Inferior parietal cortex (tissue), 1 donor: ENCODE measurements at regions not wholly inside any gene's neighbourhood (a gene's known extent, or its start where the extent isn't known, plus 50 kb on each side); places are given as distances from the start of the nearest gene placed in this dataset.
"Not testable (repeated sequence)": the region's sequence is repeated elsewhere in the genome, so short reads cannot be mapped to it uniquely, and the experiment has no call there.

Source experiments
- DNase-seq: peaks from one replicate; pipeline ENCODE4 v3.0.0-alpha.2; 2016; ENCODE audit errors: extremely low spot score

DNA sequence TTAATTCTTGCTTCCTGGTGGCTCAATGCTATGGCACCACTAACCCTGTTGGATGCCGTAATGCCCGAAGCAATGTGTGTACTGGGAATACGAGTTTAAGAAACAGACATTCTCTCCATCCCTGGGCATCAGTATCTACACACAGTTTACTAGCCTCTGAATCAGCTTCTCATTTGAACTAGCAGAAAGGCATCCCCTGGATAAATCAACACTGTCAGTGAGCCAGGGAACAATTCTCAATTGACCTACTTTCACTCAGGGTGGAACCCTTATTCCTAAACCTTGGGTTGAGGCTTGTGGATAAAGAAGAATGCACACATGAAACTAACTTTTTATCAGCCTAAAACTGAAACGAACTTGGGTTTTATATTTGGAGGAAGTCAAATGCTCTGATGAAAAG, 331.0 kb downstream of the GADD45G start:
- no peak for DNase-seq

DNA sequence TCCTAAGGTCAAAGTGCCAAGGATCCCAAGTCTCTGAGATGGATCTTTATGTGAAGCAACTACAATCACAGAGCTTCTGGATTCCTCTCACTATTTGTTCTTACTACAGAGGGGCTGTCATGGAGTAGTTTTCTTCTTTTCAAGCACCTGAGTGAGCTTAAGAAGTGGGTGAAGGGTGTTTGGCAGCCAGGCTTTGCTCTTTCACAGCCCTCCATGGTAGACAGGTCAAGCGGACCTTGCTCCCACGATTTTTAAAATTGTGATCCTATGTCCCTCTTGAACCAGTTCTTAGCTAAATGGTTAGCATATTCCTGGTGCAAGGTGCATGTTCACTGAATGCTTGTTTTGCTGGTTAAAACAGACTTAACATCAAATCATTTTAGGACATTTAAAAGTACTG, 332.2 kb downstream of the GADD45G start:
- DNase-seq: no peak

DNA sequence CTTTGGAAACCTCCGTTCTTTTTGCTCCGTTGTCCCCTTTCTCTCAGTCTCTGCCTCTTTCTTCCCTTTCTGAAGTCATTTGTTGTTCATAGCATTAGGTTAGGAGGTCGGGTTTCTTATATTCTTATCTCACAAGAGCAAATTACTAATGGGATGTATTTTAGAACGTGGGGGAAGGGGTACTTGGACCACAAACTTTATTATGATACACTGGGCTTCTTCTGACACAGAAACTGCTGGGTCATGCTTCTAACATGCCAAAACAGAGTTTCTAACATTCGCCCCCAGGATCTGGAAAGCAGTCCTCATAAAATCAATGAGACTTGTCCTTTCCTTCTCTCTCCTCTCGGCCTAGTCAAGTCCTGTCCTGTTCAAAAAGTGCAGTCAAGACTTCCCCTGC, 334.4 kb downstream of the GADD45G start:
- DNase-seq: no peak

DNA sequence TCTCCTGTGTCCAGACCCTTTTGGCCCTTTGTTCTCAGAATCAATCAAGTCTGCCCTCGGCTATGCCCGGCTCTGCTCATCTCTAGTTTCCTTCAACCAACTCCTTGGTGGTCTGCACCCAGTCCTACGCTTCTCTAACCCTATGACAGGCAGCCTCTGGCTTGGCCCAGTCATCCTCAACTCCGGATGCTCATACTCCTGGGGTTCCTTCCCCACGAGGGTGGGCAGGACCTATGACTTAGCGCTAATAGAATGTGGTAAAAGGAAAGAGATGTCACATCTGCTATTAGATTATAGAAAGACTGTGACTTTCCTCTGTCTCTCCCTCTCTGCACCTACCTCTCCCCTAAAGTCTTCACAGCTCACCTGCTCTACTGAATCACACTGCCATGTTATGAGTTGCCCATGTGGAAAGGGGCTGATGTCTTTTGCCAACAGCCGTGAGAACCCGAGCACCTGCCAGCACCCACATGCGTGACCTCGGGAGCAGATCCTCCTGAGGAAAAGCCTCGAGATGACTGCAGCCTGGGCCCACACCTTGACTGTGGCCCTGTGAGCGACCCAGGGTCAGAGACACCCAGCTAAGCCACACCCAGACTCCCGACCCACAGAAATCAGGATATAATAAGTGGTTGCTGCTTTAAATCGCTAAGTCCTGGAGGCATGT, 334.9 kb downstream of the GADD45G start:
- DNase-seq: no peak

DNA sequence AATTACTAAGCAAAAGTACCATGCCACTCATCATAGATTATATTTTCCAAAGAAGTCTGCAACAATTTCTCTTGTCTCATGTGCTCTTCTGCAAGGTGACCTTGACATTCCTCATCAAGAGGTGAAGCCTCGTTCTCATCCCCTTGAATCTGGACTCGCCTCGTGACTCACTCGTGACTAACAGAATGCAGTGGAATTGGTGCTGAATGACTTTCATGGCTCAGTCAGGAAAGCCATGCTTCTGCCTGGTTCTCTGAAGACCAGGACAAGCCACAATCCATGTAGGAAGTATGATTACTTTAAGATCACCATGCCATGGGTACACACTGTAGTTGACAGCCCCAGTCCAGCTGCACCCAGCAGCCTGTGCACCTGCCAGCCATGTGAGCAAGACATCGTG, 335.8 kb downstream of the GADD45G start:
- DNase-seq: no peak

DNA sequence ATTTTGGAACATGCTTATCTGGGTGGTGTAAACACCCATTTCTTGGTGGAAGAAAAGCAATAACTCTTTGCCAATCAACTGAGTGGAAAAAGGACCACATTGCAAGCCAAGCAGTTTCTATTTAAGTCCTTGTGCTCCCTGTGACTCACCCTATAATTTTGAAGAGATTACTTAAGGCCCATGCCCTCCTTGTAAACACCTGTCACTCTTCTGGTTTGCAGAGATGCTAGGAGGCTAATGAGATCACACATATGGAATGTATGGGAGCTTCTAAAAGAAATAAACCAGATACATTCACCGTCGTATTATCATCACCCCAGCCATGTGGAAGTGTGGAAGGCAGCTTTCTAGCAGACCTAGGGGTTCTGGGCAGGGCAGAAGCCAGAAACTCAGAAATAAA, 337.1 kb downstream of the GADD45G start:
- DNase-seq: no peak

DNA sequence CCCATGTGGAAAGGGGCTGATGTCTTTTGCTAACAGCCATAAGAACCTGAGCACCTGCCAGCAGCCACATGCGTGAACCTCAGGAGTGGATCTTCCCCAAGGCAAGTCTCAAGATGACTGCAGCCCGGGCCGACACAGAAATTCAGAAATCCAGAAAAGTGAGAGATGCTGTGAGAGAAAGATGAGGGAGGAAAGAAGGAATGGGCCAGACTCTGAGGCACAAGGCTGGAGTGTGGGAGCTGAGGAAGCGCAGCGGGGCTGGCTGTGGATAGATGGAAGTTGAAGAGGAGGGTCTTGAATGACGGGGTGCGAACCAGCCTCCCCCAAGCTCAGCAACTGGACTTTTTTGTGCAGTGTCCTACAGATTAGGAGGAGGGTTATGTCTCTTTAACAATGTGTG, 337.8 kb downstream of the GADD45G start:
- DNase-seq: no peak

DNA sequence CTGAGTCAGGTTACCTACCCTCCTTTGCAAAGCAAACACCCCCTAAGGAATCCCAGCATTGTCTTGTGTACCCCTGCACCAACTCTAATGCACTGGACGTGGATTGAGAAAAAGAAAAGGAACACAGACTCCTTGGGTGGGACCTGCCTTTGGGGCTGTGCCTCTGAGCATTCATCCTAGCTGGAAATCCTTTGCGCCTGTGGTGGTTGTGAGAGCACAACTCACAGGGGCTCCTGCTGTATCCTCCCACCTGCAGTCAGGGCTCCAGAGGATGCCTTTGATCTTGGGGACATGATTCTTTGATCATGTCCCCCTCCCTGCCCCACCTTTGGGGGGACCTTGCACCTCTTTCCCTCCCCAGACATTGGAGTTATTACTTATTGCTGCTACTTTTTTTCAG, 338.5 kb downstream of the GADD45G start:
- DNase-seq: no peak

DNA sequence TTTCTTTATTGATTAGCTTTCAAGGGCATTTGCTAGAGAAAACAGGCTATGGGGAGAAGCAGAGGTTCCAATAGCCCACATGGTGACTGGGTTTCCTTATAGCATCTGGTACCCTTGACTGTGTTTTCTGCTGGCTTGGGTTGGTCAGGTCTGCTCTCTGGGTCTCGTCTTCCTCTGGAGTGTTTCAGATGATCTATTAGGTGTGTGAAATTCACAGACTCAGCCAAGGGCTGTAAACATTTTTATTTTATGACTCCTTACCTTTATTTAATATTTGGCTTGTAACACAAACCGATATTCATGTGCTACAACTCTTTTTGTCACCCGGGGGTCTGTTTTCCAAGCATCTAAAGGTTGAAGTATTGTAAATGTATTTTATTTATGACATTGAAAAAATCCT, 338.9 kb downstream of the GADD45G start:
- DNase-seq: no peak

DNA sequence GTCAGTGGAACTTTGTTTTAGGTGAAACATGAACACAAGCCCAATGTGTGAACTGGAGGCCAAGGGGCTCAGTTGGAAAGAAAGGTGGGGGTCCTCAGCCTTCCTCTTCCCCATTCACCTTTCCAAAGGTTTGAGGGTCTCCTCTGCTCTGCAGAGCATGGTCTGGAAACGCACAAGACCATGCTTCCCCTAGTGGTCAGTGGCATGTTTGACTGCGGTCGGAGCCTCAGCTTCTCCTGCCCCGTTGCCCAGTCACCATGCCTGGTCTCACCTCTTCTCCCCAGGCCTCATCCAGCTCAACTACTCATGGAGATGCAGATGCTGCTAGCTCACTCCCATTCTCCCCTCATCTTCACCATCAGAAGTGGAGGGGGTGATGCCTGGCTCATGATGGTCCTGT, 340.3 kb downstream of the GADD45G start:
- no peak for DNase-seq

DNA sequence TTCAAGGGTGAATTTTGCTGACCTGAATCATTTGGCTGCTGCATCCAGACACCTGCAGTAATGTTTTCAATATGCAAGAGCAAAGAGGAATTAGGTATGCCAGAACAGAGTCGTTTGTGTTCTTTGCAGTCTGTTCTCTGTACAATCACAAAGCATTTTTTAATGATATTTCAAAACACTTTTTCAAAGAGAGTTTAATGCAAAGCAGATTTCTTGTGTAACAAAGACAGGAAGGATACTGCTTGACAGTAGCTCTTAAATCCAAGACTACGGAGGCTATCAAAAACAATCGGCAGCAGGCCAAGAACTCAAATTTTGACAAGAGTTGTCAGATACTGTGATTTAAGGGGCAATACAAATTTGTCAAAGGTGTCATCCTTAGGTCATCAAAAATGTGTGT, 341.9 kb downstream of the GADD45G start:
- DNase-seq: no peak

DNA sequence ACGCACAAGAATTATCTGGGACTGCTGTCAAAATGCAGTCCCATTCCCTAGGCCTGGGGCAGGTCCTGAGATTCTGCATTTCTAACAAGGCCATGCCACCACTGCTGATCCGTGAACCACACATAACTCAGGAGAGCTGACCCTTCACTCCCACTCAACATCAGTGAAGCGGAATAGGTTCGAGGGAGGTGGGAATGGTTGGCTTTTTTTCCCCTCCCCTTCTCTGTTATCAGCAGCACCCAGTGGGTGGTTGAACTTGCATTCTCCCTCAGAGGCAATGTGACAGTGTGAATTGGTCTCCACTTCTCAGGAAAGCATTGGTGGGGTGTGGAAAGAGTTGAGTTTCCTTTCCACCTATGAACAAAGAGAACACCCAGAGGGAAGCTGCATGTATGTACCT, 344.3 kb downstream of the GADD45G start:
- no peak for DNase-seq

DNA sequence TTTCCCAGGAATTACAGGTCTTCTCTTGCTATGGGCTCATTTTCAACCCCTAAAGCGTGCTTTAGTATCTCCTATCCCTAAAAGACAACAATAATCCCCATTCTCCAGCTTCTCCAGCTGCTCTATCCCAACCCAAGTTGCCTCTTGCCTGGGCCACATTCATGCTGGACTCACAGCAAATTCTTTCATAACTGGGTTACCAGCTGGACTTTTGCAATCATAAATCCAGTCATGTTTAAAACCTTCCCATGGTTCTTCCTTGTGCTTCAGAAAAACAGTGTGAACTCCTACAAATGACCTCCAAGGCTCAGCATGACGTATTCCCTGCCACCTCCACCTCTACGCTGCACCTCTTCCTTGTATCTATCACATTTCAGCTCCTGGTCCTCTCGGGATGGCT, 346.9 kb downstream of the GADD45G start:
- no peak for DNase-seq

DNA sequence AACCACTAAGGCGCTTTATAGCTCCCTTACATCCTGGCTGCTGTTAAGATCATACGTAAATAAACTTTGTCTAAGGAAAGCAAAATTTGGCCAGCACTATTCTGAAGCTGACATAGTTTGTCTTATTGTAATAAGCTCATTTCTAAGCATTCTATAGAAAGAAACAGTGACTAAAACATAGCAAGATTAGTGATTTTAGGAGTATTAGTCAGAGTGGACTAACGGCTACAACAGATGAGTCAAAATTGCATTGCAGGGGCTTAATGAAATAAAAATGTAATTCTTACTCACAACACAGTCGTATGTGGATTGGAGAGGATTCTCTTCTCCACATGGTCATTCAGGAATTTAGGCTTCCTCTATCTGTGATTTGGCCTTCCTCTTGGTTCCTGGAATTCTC, 347.6 kb downstream of the GADD45G start:
- no peak for DNase-seq

DNA sequence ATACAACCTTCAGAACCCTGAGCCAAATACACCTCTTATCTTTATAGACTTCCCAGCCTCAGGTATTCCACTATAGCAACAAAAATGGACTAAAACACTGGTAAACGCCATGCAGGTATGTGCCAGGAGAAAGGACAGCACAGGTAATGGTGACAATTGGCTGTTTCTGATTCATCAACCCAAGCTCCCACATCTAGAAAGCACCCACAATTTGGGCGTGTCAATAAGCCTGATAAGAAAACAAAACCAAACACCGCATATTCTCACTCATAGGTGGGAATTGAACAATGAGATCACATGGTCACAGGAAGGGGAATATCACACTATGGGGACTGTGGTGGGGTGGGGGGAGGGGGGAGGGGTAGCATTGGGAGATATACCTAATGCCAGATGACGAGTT, 348.5 kb downstream of the GADD45G start:
- DNase-seq: not testable (repeated sequence)

DNA sequence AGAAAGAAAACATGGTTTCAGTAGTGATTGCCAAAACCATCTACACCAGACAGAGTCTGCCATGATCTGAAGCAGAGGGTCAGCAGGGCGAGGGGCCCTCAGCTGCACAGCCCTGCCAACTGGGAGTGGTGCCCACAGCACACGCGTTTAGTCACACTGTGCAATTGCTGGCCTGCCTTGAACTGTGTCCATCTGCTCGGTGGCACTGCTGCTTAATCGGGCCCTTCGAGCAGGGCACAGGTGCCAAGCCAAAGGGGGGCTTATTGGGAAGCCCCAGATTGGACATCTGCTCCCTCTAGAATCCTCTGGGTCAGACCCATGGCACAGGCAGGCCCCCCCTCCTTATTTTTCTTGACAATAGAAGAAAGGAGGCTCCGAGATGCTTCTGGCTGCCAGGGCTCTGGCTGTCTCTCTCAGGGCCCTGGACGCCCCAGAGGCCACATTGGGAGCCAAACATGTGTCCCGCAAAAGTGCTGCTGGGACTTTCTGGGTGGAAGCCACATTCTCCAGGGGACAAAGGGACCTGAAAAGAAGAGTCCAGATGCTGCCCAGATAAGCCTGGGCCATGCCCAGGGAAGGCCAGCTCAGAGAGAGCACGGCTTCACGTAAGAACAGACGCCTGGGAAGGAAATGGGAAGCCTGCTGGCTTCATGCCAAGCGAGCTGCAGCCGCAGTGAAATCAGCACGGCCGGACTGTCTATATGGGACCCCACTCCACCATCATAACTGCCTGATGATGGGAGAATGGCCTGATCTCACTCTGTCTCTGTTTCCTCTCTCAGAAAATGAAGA, 349.2 kb downstream of the GADD45G start:
- no peak for DNase-seq

DNA sequence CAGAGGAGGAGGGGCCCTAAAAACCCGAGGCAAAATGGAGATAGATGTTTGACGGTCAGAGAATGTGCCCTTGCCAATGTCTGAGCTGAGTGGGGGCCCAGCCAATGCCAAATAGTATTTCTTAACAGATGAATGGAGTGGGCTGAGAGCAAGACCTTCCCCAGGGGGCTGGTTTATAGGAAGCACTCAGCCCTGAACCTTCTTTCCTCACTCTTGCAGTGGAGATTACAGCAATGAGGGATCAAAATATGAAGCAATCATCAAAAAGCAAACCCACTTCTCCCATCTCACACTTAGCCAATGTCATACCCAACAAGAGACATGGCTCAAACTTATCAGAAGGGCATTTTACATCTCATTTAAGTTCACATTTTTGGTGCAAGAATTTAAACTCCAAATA, 350.3 kb downstream of the GADD45G start:
- DNase-seq: no peak

DNA sequence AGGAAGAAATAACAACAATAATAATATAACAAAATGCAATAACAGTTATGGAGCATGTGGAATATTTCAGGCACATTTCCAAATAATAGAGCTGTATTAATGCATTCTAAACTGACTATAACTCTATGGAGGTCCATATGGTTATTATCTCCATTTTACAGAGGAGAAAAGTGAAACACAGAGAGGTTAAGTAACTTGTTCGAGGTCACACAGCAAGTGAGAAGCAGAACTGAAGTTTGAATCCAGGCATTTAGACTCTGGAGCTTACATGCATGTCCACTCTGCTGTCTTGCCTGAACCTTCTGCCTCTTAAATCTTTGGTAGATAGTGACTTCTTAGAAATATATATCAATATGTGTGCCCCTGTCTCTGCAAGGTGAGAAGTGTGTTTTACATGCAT, 350.8 kb downstream of the GADD45G start:
- no peak for DNase-seq

DNA sequence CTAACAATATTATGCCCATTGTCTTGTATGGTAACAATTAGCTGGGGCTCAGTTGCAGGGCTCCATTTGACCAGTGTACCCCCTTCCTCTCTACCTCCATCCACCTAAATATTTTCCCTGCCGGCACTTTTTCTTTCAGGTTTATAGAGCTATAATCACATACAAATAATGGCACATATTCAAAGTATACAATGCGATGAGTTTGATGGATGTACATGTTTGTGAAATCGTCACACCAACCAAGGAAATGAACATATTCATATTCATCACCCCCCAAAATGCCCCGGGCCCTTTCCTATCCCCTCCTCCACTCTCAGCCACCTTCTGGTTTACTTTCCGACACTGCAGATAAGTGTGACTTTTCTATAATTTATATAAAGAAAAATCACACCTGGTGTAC, 351.5 kb downstream of the GADD45G start:
- no peak for DNase-seq

DNA sequence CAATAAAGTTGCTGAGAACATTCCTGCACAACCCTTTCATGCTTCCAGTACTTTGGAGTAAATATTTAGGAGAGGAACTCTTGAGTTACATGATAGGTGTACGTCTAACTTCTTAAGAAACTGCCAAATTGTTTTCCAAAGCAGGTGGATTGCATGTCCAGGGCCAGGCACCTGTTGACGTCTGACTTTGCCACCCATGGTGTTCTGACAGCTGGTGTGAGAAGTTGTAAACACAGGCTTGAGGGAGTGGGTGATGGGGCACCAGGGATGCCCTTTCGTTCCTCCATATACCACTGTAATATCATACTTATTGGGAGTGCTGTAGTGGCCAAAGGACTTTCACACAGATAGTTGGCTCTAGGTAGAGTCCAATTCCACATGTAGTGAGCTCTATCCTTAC, 352.1 kb downstream of the GADD45G start:
- no peak for DNase-seq

DNA sequence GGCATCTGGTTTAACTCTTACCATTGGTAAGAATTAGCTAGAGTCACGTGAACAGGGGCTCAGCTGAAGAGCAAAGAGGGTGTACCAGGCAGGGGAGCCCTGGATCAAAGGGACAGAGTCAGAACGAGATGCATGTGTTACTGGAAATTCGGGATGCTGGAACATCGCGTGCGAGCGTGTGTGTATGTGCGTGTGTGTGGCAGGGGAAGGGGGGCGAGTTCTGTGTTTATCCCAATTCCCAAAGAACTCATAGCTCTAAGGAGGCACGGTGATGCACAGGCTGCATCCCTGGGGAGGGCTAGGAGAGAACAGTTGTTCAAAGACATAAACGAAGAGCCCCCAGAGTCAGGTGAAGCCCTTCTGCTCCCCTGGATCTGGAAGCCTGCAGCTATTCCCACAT, 353.3 kb downstream of the GADD45G start:
- DNase-seq: no peak

DNA sequence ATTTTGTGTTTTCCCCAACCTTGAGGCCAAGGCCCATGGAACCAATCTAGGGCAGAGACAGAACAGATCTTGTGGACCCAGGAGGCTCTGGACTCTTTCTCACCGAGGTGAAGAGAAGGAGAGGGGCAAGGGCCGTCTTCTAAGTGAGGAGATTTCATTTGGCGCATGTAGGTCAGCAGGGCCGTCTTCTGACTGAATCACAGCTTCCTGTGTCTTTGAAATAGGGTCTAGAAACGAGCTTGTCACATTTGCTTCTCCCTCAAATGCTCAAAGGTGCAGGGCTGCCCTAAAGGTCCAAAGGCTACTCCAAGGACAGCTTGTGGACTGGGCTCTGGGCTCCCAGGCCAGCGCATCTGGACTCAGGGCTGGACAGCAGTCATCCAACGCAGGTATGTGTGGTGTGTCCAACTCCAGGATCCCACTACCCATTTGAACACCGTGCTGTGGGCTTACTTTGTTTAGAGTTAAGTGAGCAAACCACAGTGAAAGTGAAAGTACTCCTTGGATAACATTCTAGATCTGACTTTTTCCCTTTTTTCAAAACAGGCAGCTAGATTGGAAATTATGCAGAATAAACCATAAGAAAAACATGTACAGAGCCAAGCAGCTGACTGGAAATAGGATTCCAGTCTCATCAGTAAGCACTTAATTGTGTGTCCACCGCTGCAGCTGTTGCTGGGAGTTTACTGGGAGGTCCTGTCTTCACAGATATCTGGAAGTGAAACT, 357.0 kb downstream of the GADD45G start:
- no peak for DNase-seq

DNA sequence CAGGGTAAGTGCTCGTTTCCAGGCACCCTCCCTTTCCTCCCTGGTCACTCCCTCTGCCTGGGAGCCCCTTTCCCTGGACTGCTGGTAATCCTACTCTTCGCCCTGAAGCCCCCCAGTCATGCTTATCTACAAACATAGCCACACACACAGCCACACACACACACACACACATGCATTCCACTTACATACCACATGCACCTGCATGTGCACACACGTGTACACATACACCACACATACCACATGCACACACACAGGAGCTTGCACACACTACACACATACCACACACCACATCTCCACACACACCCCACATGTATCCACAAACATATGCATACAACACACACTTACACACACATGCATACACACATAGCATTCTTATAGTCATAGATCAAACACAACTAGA, 358.5 kb downstream of the GADD45G start:
- DNase-seq: no peak
